H9 (cell line): ENCODE measurements at regions not wholly inside any gene's neighbourhood (a gene's known extent, or its start where the extent isn't known, plus 50 kb on each side); places are given as distances from the start of the nearest gene placed in this dataset.
"Not testable (repeated sequence)": the region's sequence is repeated elsewhere in the genome, so short reads cannot be mapped to it uniquely, and the experiment has no call there.

Experiments used
- DNase-seq: peaks from one replicate; pipeline ENCODE4 v3.0.0-alpha.2; 2017
- H2AFZ ChIP-seq: one replicate; pipeline ENCODE4 v1.6.1; 2013; ENCODE audit warnings: mild to moderate bottlenecking, low read length, control low read depth, moderate library complexity
- H2AK5ac ChIP-seq: 2 replicates; pipeline ENCODE4 v1.6.1; 2013; ENCODE audit warnings: low read length, control low read depth, mixed read lengths; ENCODE audit not compliant: insufficient read length
- H2BK120ac ChIP-seq: one replicate; pipeline ENCODE4 v1.6.1; 2013; ENCODE audit warnings: low read depth, mild to moderate bottlenecking, low read length, control low read depth, inconsistent platforms; ENCODE audit not compliant: poor library complexity, severe bottlenecking
- H2BK12ac ChIP-seq: 2 replicates; pipeline ENCODE4 v1.6.1; 2013; ENCODE audit warnings: low read length, control low read depth, mixed read lengths, low read depth; ENCODE audit not compliant: insufficient read length
- H2BK15ac ChIP-seq: 2 replicates; pipeline ENCODE4 v1.6.1; 2013; ENCODE audit warnings: low read depth, low read length, control low read depth
- H2BK20ac ChIP-seq: one replicate; pipeline ENCODE4 v1.6.1; 2013; ENCODE audit warnings: low read depth, mild to moderate bottlenecking, low read length, control low read depth, inconsistent platforms; ENCODE audit not compliant: poor library complexity, severe bottlenecking
- H2BK5ac ChIP-seq: 2 replicates; pipeline ENCODE4 v1.6.1; 2013; ENCODE audit warnings: low read length, control low read depth, mixed read lengths; ENCODE audit not compliant: insufficient read length
- H3K14ac ChIP-seq: 2 replicates; pipeline ENCODE4 v1.6.1; 2013; ENCODE audit warnings: low read length, control low read depth; ENCODE audit not compliant: insufficient read depth
- H3K18ac ChIP-seq: 2 replicates; pipeline ENCODE4 v1.6.1; 2013; ENCODE audit warnings: low read depth, mild to moderate bottlenecking, mixed read lengths, low read length, control low read depth; ENCODE audit not compliant: insufficient read length
- H3K23ac ChIP-seq: 2 replicates; pipeline ENCODE4 v1.6.1; 2013; ENCODE audit warnings: low read length, control low read depth, mixed read lengths, low read depth; ENCODE audit not compliant: insufficient read length
- H3K23me2 ChIP-seq: 2 replicates; pipeline ENCODE4 v1.6.1; 2013; ENCODE audit warnings: low read depth, mild to moderate bottlenecking, mixed read lengths, low read length, control low read depth; ENCODE audit not compliant: insufficient read length, poor library complexity, severe bottlenecking
- H3K27ac ChIP-seq: 2 replicates; pipeline ENCODE4 v1.5.1; 2013; ENCODE audit warnings: low read length, control low read depth, mixed read lengths, low read depth; ENCODE audit not compliant: insufficient read length
- H3K27me3 ChIP-seq: 2 replicates; pipeline ENCODE4 v1.6.1; 2013; ENCODE audit warnings: low read length, control low read depth, inconsistent platforms; ENCODE audit not compliant: insufficient read depth
- H3K4ac ChIP-seq: 2 replicates; pipeline ENCODE4 v1.6.1; 2013; ENCODE audit warnings: low read depth, mild to moderate bottlenecking, control low read depth, inconsistent platforms, low read length, moderate library complexity
- H3K4me1 ChIP-seq: 2 replicates; pipeline ENCODE4 v1.6.1; 2013; ENCODE audit warnings: low read length, control low read depth, inconsistent platforms; ENCODE audit not compliant: insufficient read depth
- H3K4me2 ChIP-seq: 2 replicates; pipeline ENCODE4 v1.6.1; 2013; ENCODE audit warnings: low read length, control low read depth, mixed read lengths; ENCODE audit not compliant: insufficient read length, insufficient read depth
- H3K56ac ChIP-seq: 2 replicates; pipeline ENCODE4 v1.6.1; 2013; ENCODE audit warnings: low read depth, mild to moderate bottlenecking, mixed read lengths, low read length, control low read depth; ENCODE audit not compliant: insufficient read length
- H3K79me1 ChIP-seq: 2 replicates; pipeline ENCODE4 v1.6.1; 2013; ENCODE audit warnings: low read depth, mild to moderate bottlenecking, moderate library complexity, low read length, control low read depth, inconsistent platforms; ENCODE audit not compliant: insufficient read depth, poor library complexity, severe bottlenecking
- H3K79me2 ChIP-seq: 2 replicates; pipeline ENCODE4 v1.6.1; 2013; ENCODE audit warnings: low read length, control low read depth, inconsistent platforms; ENCODE audit not compliant: insufficient read depth
- H3K9ac ChIP-seq: 2 replicates; pipeline ENCODE4 v1.6.1; 2013; ENCODE audit warnings: low read length, control low read depth, mixed read lengths; ENCODE audit not compliant: insufficient read length; ENCODE audit errors: extremely low read depth
- H3K9me3 ChIP-seq: one replicate; pipeline ENCODE4 v1.6.1; 2013; ENCODE audit warnings: low read depth, low read length, inconsistent platforms; ENCODE audit not compliant: control insufficient read depth
- H3T11ph ChIP-seq: one replicate; pipeline ENCODE4 v1.6.1; 2013; ENCODE audit warnings: mild to moderate bottlenecking, low read length, control low read depth, inconsistent platforms
- H4K20me1 ChIP-seq: one replicate; pipeline ENCODE4 v1.6.1; 2013; ENCODE audit not compliant: control insufficient read depth, insufficient read length, insufficient read depth
- H4K5ac ChIP-seq: 2 replicates; pipeline ENCODE4 v1.6.1; 2013; ENCODE audit warnings: low read depth, mild to moderate bottlenecking, mixed read lengths, low read length, control low read depth; ENCODE audit not compliant: insufficient read length
- H4K8ac ChIP-seq: replicated peaks from 2 replicates; pipeline ENCODE4 v1.6.1; 2013; ENCODE audit warnings: low read length, control low read depth, mixed read lengths, low read depth; ENCODE audit not compliant: insufficient read length
- H4K91ac ChIP-seq: 2 replicates; pipeline ENCODE4 v1.6.1; 2013; ENCODE audit warnings: low read depth, mild to moderate bottlenecking, moderate library complexity, mixed read lengths, low read length, control low read depth; ENCODE audit not compliant: insufficient read length
- H3K27ac Mint-ChIP-seq, 3 experiments: 2 replicates in 2 of 3; 3 replicates in 1 of 3; pipeline ENCODE4 v1.8.0; 2020 to 2021; ENCODE audit warnings: mixed read lengths in 3 of 3, mild to moderate bottlenecking in 1 of 3, moderate library complexity in 1 of 3
- H3K27me3 Mint-ChIP-seq: 2 replicates; pipeline ENCODE4 v1.8.0; 2021; ENCODE audit warnings: low read depth, mild to moderate bottlenecking, moderate library complexity, mixed read lengths
- H3K36me3 Mint-ChIP-seq, 3 experiments: 2 replicates in 2 of 3; 3 replicates in 1 of 3; pipeline ENCODE4 v1.8.0; 2020 to 2021; ENCODE audit warnings: low read depth in 3 of 3, mixed read lengths in 3 of 3; ENCODE audit not compliant: insufficient read depth in 1 of 3
- H3K4me1 Mint-ChIP-seq, 2 experiments: 2 replicates each; pipeline ENCODE4 v1.8.0; 2020; ENCODE audit warnings: mixed read lengths in 2 of 2
- H3K4me3 Mint-ChIP-seq, 2 experiments: 2 replicates in 1 of 2; 3 replicates in 1 of 2; pipeline ENCODE4 v1.8.0; 2020 to 2021; ENCODE audit warnings: mild to moderate bottlenecking in 2 of 2, mixed read lengths in 2 of 2, moderate library complexity in 1 of 2
- H3K9me3 Mint-ChIP-seq, 2 experiments: 2 replicates in 1 of 2; 3 replicates in 1 of 2; pipeline ENCODE4 v1.8.0; 2020; ENCODE audit warnings: mild to moderate bottlenecking in 2 of 2, mixed read lengths in 2 of 2, moderate library complexity in 1 of 2
- CTCF ChIP-seq: fragments of 200-600 bp; sonication (generic); conservative IDR thresholded peaks from 3 replicates; pipeline ENCODE4 v1.8.0; 2021; ENCODE audit warnings: antibody characterized with exemption, mild to moderate bottlenecking
- WGBS: extraction: QIAGEN DNeasy Blood & Tissue Kit; methylation state at CpG from one replicate; pipeline ENCODE4 v1.1.7; 2013; ENCODE audit warnings: missing lambda C conversion rate, low lambda C conversion rate, mixed read lengths; ENCODE audit not compliant: insufficient read length; ENCODE audit errors: extremely low coverage; 5-methylcytosine and 5-hydroxymethylcytosine counted together

GRCh38 chr12:60231976-60232907, 636.4 kb downstream of the SLC16A7 start:
- no peak overlapping the region for H2AFZ ChIP-seq

GRCh38 chr12:60234611-60235195, 638.9 kb downstream of the SLC16A7 start:
- not testable (repeated sequence) for H2BK5ac ChIP-seq, H2BK20ac ChIP-seq, H2AK5ac ChIP-seq, H3K27ac ChIP-seq, H3K27me3 Mint-ChIP-seq, H3K9me3 ChIP-seq, H3K4me1 Mint-ChIP-seq, H3K36me3 Mint-ChIP-seq, H3K4me3 Mint-ChIP-seq, H3K4me2 ChIP-seq, H3K23me2 ChIP-seq, H3K4me1 ChIP-seq, H4K91ac ChIP-seq, DNase-seq, H3K9ac ChIP-seq, H3K56ac ChIP-seq, H3T11ph ChIP-seq, H3K14ac ChIP-seq, H3K4ac ChIP-seq, H3K27me3 ChIP-seq, H3K23ac ChIP-seq, H2AFZ ChIP-seq, H2BK120ac ChIP-seq, H3K27ac Mint-ChIP-seq, H3K79me2 ChIP-seq, H2BK15ac ChIP-seq, H4K20me1 ChIP-seq, H3K18ac ChIP-seq, H3K9me3 Mint-ChIP-seq, H4K8ac ChIP-seq, H2BK12ac ChIP-seq, H3K79me1 ChIP-seq, H4K5ac ChIP-seq
- no CpG with 5 or more reads among the region's 10 CpGs for WGBS

More at GRCh38 chr12:60231976-60232907, 636.4 kb downstream of the SLC16A7 start:
- no peak overlapping the region for H2BK5ac ChIP-seq
- no peak for TF ChIP-seq CTCF
- no peak overlapping the region for H3K14ac ChIP-seq
- no peak overlapping the region for H2BK12ac ChIP-seq
- no peaks in the 10 kb centered on the region; the same call in 1 of the 2 replicates for H3K4me1 ChIP-seq
- no peak overlapping the region for H3T11ph ChIP-seq
- H3K79me2 ChIP-seq: no peaks in the 10 kb centered on the region
- H3K79me1 ChIP-seq: no peaks in the 10 kb centered on the region
- H3K27ac Mint-ChIP-seq: no peak overlapping the region
- no peak overlapping the region for H4K5ac ChIP-seq
- H3K9ac ChIP-seq: no peak overlapping the region
- H4K91ac ChIP-seq: no peak overlapping the region
- no peak overlapping the region for H3K4me2 ChIP-seq
- H3K56ac ChIP-seq: no peak overlapping the region
- no peak overlapping the region for H3K4me3 Mint-ChIP-seq
- no peaks in the 10 kb centered on the region for H3K27me3 ChIP-seq
- WGBS: no CpG with 5 or more reads among the region's 7 CpGs
- H4K20me1 ChIP-seq: no peaks in the 10 kb centered on the region
- peaks cover 0 to 2% of the 10 kb centered on the region in 2 experiments; a peak in 3 of 5 replicates for H3K9me3 Mint-ChIP-seq
- H3K4ac ChIP-seq: no peak overlapping the region
- H2BK120ac ChIP-seq: no peak overlapping the region
- H3K18ac ChIP-seq: no peak overlapping the region
- H2BK20ac ChIP-seq: no peak overlapping the region
- no peaks in the 10 kb centered on the region for H3K9me3 ChIP-seq
- no peak overlapping the region for H4K8ac ChIP-seq
- no peak overlapping the region for H2BK15ac ChIP-seq
- H2AK5ac ChIP-seq: no peak overlapping the region
- no peak for DNase-seq
- no peaks in the 10 kb centered on the region; a peak in 1 of 7 replicates for H3K36me3 Mint-ChIP-seq
- no peak overlapping the region for H3K23ac ChIP-seq
- H3K23me2 ChIP-seq: no peaks in the 10 kb centered on the region
- H3K27ac ChIP-seq: no peak overlapping the region
- 0 out of 4 replicates have a peak, but pooled peaks cover 0 to 10% of the 10 kb centered on the region in 2 experiments for H3K4me1 Mint-ChIP-seq
- no peaks in the 10 kb centered on the region for H3K27me3 Mint-ChIP-seq
